ENCODE measurements at regions not wholly inside any gene's neighbourhood (a gene's known extent, or its start where the extent isn't known, plus 50 kb on each side); places are given as distances from the start of the nearest gene placed in this dataset.
"Not testable (repeated sequence)": the region's sequence is repeated elsewhere in the genome, so short reads cannot be mapped to it uniquely, and the experiment has no call there.

DNA sequence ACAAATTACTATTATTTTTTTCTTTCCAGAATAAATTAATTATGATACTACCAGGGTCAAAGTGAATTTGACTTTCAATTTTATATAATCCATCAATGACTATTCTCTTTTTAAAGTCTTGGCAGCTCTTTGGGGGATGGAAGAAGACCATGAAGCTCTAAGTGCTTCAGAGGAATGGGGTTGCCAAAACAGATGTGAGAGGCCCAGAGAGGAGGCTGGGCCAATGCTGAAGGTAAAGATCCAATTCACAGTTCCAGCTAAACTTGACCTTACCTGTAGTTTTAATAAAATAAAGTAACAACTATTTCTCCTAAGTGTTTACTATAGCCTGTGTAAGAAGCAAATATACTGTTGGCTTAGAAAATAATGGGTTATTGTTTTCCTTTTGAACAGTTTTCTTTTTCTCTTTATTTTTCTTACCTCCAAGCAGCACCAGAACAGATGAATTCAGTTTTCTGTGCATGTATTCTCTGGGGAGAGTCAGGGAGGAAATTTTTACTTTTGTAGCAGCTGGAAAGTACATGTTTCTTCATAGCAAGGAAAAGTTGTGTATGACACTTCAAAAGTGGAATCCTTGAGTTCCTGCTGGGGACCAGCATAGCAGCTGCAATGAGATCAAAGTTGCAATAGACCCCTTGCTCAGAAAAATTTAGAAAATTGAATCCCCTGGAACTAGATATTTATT, 104.9 kb downstream of the CEP44 start:
- no peaks in the 10 kb centered on the region for H3K36me3 ChIP-seq (replicated peaks)
- in situ Hi-C loops (cut with MboI; ENCODE audit: low sequenced_read_pairs): no loop called here
- H3K9me3 ChIP-seq: no peaks in the 10 kb centered on the region
- H3K27me3 ChIP-seq (ENCODE audit: low read depth): no peaks in the 10 kb centered on the region
- DNase-seq (ENCODE audit: low spot score in 2 of 2): no peak
- H3K4me3 ChIP-seq: no peak overlapping the region
- peaks cover 15% of the 10 kb centered on the region for H3K4me1 ChIP-seq

DNA sequence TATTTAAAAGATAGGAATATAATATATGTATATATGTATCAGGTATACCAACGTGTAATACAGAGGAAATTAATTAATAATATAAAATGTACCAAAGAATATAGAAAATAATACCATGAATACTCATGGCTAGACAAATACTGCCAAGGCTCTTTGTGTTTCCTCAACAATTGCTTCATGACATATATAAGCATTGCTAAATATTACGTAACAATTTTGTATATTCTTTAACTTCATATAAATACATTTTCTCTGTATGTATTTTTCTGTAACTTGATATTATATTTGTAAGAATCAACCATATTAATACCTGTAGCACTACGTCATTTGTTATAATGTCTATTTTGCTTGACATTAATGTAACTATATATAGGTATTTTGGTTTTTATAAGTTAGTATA, 104.0 kb downstream of the CEP44 start:
- in situ Hi-C loops (cut with MboI; ENCODE audit: low sequenced_read_pairs): no loop called here
- Histone ChIP-seq H3K27me3 (ENCODE audit: low read depth) (no peaks in the 10 kb centered on the region), H3K4me3 (no peak overlapping the region), H3K36me3 (replicated peaks) (no peaks in the 10 kb centered on the region), H3K4me1 (peaks cover 23% of the 10 kb centered on the region), H3K9me3 (no peaks in the 10 kb centered on the region)
- DNase-seq (ENCODE audit: low spot score in 2 of 2): no peak

DNA sequence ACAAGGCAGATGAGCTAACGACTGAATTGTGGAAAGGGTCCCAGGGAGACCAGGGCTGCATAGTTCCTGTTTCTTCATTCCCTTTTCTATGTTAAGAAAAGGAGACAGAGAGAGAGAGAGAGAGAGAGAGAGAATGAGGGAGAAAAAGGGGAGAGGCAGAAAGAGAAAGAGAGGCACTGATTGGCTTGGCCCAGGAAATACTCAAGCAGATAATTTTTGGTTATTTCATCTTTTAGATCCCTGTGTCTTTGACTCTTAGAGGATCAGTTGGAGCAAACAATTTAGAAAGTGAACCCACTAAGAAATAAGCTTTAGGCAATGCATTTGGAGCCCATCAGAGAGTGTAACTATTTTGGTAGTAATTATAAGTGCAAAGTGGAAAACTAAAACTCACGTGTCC, 103.4 kb downstream of the CEP44 start:
- Histone ChIP-seq H3K27me3 (ENCODE audit: low read depth) (no peaks in the 10 kb centered on the region), H3K36me3 (replicated peaks) (no peaks in the 10 kb centered on the region), H3K9me3 (no peaks in the 10 kb centered on the region), H3K4me3 (no peak overlapping the region), H3K4me1 (peaks cover 23% of the 10 kb centered on the region)
- DNase-seq (ENCODE audit: low spot score in 2 of 2): no peak
- in situ Hi-C loops (cut with MboI; ENCODE audit: low sequenced_read_pairs): no loop called here

DNA sequence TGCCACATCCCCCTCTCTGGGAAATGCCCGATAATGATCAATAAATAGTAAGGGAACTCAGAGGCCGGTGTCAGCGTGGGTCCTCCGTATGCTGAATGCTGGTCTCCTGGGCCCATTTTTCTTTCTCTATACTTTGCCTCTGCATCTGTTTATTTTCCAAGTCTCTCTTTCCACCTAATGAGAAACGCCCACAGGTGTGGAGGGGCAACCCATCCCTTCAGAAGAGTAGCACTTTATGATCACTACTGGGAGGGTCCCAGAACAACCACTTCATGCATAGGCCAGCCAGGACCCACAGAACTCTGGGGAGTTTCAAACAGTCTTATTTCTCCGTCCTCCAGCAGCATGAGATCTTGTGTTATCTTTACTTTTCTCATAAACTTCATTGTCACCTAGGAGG, 100.1 kb downstream of the CEP44 start:
- no peaks in the 10 kb centered on the region for H3K9me3 ChIP-seq
- H3K27me3 ChIP-seq (ENCODE audit: low read depth): no peaks in the 10 kb centered on the region
- DNase-seq (ENCODE audit: low spot score in 2 of 2): no peak
- in situ Hi-C loops (cut with MboI; ENCODE audit: low sequenced_read_pairs): no loop called here
- peaks cover 31% of the 10 kb centered on the region for H3K4me1 ChIP-seq
- H3K36me3 ChIP-seq (replicated peaks): no peaks in the 10 kb centered on the region
- H3K4me3 ChIP-seq: no peak overlapping the region

DNA sequence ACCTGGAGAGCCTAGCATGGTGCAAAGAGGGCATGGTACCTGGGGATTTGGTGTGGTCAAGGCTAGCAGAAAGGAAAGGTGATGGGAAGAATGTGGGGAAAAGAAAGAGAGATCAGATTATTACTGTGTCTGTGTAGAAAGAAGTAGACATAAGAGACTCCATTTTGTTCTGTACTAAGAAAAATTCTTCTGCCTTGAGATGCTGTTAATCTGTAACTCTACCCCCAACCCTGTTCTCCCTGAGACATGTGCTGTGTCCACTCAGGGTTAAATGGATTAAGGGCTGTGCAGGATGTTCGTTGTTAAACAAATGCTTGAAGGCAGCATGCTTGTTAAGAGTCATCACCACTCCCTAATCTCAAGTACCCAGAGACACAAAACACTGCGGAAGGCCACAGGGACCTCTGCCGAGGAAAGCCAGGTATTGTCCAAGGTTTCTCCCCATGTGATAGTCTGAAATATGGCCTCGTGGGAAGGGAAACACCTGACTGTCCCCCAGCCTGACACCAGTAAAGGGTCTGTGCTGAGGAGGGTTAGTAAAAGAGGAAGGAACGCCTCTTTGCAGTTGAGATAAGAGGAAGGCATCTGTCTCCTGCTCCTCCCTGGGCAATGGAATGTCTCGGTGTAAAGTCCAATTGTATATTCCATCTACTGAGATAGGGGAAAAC, 99.4 kb downstream of the CEP44 start:
- peak in 1 of 2 experiments; percentile 63 for DNase-seq (ENCODE audit: low spot score in 2 of 2)
- H3K36me3 ChIP-seq (replicated peaks); in situ Hi-C loops (cut with MboI; ENCODE audit: low sequenced_read_pairs); H3K9me3 ChIP-seq; H3K27me3 ChIP-seq (ENCODE audit: low read depth); H3K4me3 ChIP-seq: not testable (repeated sequence)
- peaks cover 38% of the 10 kb centered on the region for H3K4me1 ChIP-seq
